ENCODE measurements at regions not wholly inside any gene's neighbourhood (a gene's known extent, or its start where the extent isn't known, plus 50 kb on each side); places are given as distances from the start of the nearest gene placed in this dataset.

DNA sequence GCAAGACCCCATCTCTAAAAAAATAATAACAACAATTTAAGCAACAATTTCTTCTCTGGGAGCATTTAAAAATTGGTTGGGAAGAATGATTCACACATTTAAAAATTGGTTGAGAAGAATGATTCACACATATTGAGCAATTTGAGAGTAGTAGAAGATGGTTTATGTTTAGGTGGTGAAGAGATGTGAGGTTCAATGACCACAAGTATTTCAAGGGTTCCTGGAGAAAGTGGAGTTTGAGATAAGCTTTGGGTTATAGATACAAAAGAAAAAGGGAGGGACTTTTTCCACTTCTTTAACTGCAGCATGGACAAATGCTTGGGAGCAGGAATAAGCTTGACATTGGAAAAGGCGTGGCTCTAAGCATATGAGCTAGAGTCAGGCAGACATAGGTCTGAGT lies 145.7 kb upstream of the NPHP3 start:
- TF ChIP-seq, protein P1, sequence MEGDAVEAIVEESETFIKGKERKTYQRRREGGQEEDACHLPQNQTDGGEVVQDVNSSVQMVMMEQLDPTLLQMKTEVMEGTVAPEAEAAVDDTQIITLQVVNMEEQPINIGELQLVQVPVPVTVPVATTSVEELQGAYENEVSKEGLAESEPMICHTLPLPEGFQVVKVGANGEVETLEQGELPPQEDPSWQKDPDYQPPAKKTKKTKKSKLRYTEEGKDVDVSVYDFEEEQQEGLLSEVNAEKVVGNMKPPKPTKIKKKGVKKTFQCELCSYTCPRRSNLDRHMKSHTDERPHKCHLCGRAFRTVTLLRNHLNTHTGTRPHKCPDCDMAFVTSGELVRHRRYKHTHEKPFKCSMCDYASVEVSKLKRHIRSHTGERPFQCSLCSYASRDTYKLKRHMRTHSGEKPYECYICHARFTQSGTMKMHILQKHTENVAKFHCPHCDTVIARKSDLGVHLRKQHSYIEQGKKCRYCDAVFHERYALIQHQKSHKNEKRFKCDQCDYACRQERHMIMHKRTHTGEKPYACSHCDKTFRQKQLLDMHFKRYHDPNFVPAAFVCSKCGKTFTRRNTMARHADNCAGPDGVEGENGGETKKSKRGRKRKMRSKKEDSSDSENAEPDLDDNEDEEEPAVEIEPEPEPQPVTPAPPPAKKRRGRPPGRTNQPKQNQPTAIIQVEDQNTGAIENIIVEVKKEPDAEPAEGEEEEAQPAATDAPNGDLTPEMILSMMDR (IDR thresholded peaks at IDR 0.05) = no peak
- no peak for TF ChIP-seq POLR2A (IDR thresholded peaks at IDR 0.05)

Measured in transverse colon (tissue), 3 donors.